GM18507 (cell line): ENCODE measurements at regions not wholly inside any gene's neighbourhood (a gene's known extent, or its start where the extent isn't known, plus 50 kb on each side); places are given as distances from the start of the nearest gene placed in this dataset.
"Not testable (repeated sequence)": the region's sequence is repeated elsewhere in the genome, so short reads cannot be mapped to it uniquely, and the experiment has no call there.

Experiments used
- DNase-seq: peaks from one replicate; pipeline ENCODE4 v3.0.0; 2011; ENCODE audit warnings: low read depth; ENCODE audit not compliant: insufficient read length; ENCODE audit errors: extremely low spot score
- FAIRE-seq: peaks from 2 replicates; lab custom pipeline; 2011; peaks lifted over from hg19 to GRCh38; lab: Jason Lieb, UNC

GRCh38 chr1:95815511-95815910 is 581.5 kb downstream of the RWDD3 start:
- DNase-seq (no peak), FAIRE-seq (no peak)

- DNase-seq (no peak), FAIRE-seq (no peak)
These were observed 595.5 kb downstream of the RWDD3 start for GRCh38 chr1:95829556-95829955.

GRCh38 chr1:95832370-95832769 is 598.4 kb downstream of the RWDD3 start:
- DNase-seq (no peak), FAIRE-seq (no peak)

GRCh38 chr1:95849439-95849838 is 615.4 kb downstream of the RWDD3 start:
- DNase-seq = no peak
- no peak for FAIRE-seq

- DNase-seq = no peak
- no peak for FAIRE-seq
These were observed 616.2 kb downstream of the RWDD3 start for GRCh38 chr1:95850165-95850649.

- no peak for FAIRE-seq
- no peak for DNase-seq
These were observed 616.8 kb downstream of the RWDD3 start for GRCh38 chr1:95850763-95851162.

- FAIRE-seq = no peak
- DNase-seq = no peak
These were observed 618.6 kb downstream of the RWDD3 start for GRCh38 chr1:95852483-95853070.

- no peak for DNase-seq
- no peak for FAIRE-seq
These were observed 620.4 kb downstream of the RWDD3 start for GRCh38 chr1:95854457-95854856.

- FAIRE-seq (no peak), DNase-seq (no peak)
These were observed 629.1 kb downstream of the RWDD3 start for GRCh38 chr1:95863086-95863485.

GRCh38 chr1:95865769-95866168 is 631.8 kb downstream of the RWDD3 start:
- FAIRE-seq = no peak
- DNase-seq = no peak

- FAIRE-seq (no peak), DNase-seq (no peak)
These were observed 642.3 kb downstream of the RWDD3 start for GRCh38 chr1:95876276-95876675.

GRCh38 chr1:95879498-95880050 is 645.6 kb downstream of the RWDD3 start:
- FAIRE-seq (no peak), DNase-seq (no peak)

- DNase-seq (no peak), FAIRE-seq (no peak)
These were observed 655.0 kb downstream of the RWDD3 start for GRCh38 chr1:95888941-95889390.

GRCh38 chr1:95889400-95889799 is 655.4 kb downstream of the RWDD3 start:
- no peak for DNase-seq
- no peak for FAIRE-seq

GRCh38 chr1:95893921-95894320 is 659.9 kb downstream of the RWDD3 start:
- FAIRE-seq (no peak), DNase-seq (no peak)

- DNase-seq (no peak), FAIRE-seq (no peak)
These were observed 669.0 kb downstream of the RWDD3 start for GRCh38 chr1:95903060-95903459.

- DNase-seq = no peak
- no peak for FAIRE-seq
These were observed 671.9 kb downstream of the RWDD3 start for GRCh38 chr1:95905818-95906395.

GRCh38 chr1:95911739-95912138 is 677.7 kb downstream of the RWDD3 start:
- DNase-seq, FAIRE-seq: not testable (repeated sequence)

- FAIRE-seq = no peak
- no peak for DNase-seq
These were observed 682.6 kb downstream of the RWDD3 start for GRCh38 chr1:95916616-95917015.

GRCh38 chr1:95924684-95925083 is 690.7 kb downstream of the RWDD3 start:
- no peak for DNase-seq
- no peak for FAIRE-seq

GRCh38 chr1:95926331-95926730 is 692.3 kb downstream of the RWDD3 start:
- FAIRE-seq (no peak), DNase-seq (no peak)
